Activated T-helper 2 cell treated with anti-CD3 and anti-CD28 coated beads, Interferon-gamma antibody, Interleukin-2, Interleukin-4, amounts not matched to agents 10 μg/mL and 5 μg/mL and 100 μg/mL, durations not matched to agents 14 hours and 24 hours and 36 hours (primary cell): ENCODE measurements at regions not wholly inside any gene's neighbourhood (a gene's known extent, or its start where the extent isn't known, plus 50 kb on each side); places are given as distances from the start of the nearest gene placed in this dataset.

Source experiments
- DNase-seq: peaks from one replicate; pipeline ENCODE4 v3.0.0; 2021; ENCODE audit warnings: low spot score
- H3K27ac Mint-ChIP-seq: one replicate; pipeline ENCODE4 v1.8.0; 2021; ENCODE audit warnings: mixed read lengths
- H3K27me3 Mint-ChIP-seq: one replicate; pipeline ENCODE4 v1.8.0; 2021; ENCODE audit warnings: low read depth, mixed read lengths
- H3K36me3 Mint-ChIP-seq: one replicate; pipeline ENCODE4 v1.8.0; 2021; ENCODE audit warnings: low read depth, mixed read lengths
- H3K4me1 Mint-ChIP-seq: one replicate; pipeline ENCODE4 v1.8.0; 2021; ENCODE audit warnings: low read depth, mixed read lengths
- H3K4me3 Mint-ChIP-seq: one replicate; pipeline ENCODE4 v1.8.0; 2021; ENCODE audit warnings: low read depth, mild to moderate bottlenecking, moderate library complexity, mixed read lengths
- H3K9me3 Mint-ChIP-seq: one replicate; pipeline ENCODE4 v1.8.0; 2021; ENCODE audit warnings: mixed read lengths
- intact Hi-C: fragments of 100-400 bp; cut with micrococcal nuclease; formaldehyde crosslinking; loops from one replicate; pipeline ENCODE4 v1.15.1; 2023

GRCh38 chr7:155868955-155869783, 56.9 kb upstream of the SHH start:
- H3K4me3 Mint-ChIP-seq, result no peak overlapping the region
- peaks cover under 1% of the 10 kb centered on the region for H3K27me3 Mint-ChIP-seq
- intact Hi-C loops, result no loop called here
- H3K9me3 Mint-ChIP-seq, result no peaks in the 10 kb centered on the region
- H3K36me3 Mint-ChIP-seq, result no peaks in the 10 kb centered on the region
- H3K4me1 Mint-ChIP-seq, result no peaks in the 10 kb centered on the region
- H3K27ac Mint-ChIP-seq, result no peak overlapping the region
- no peak for DNase-seq

GRCh38 chr7:155867734-155868400, 55.6 kb upstream of the SHH start:
- no peak for DNase-seq
- Mint-ChIP-seq H3K27ac (no peak overlapping the region), H3K27me3 (no peaks in the 10 kb centered on the region), H3K4me3 (no peak overlapping the region), H3K4me1 (no peaks in the 10 kb centered on the region), H3K36me3 (no peaks in the 10 kb centered on the region), H3K9me3 (no peaks in the 10 kb centered on the region)
- intact Hi-C loops, result no loop called here

- Mint-ChIP-seq H3K4me3 (no peak overlapping the region), H3K4me1 (no peaks in the 10 kb centered on the region), H3K27ac (no peak overlapping the region), H3K9me3 (no peaks in the 10 kb centered on the region), H3K27me3 (no peaks in the 10 kb centered on the region), H3K36me3 (no peaks in the 10 kb centered on the region)
- intact Hi-C loops, result no loop called here
- DNase-seq, result no peak
These were observed 55.0 kb upstream of the SHH start for GRCh38 chr7:155867280-155867679.

GRCh38 chr7:155865830-155866525, 53.7 kb upstream of the SHH start:
- Mint-ChIP-seq H3K4me3 (no peak overlapping the region), H3K9me3 (no peaks in the 10 kb centered on the region), H3K27me3 (no peaks in the 10 kb centered on the region), H3K36me3 (no peaks in the 10 kb centered on the region), H3K27ac (no peak overlapping the region), H3K4me1 (no peaks in the 10 kb centered on the region)
- DNase-seq, result no peak
- intact Hi-C loops, result no loop called here

- H3K27ac Mint-ChIP-seq, result no peak overlapping the region
- no peak for DNase-seq
- H3K4me3 Mint-ChIP-seq, result no peak overlapping the region
- intact Hi-C loops, result no loop called here
- H3K9me3 Mint-ChIP-seq, result no peaks in the 10 kb centered on the region
- no peaks in the 10 kb centered on the region for H3K4me1 Mint-ChIP-seq
- no peaks in the 10 kb centered on the region for H3K36me3 Mint-ChIP-seq
- H3K27me3 Mint-ChIP-seq, result no peaks in the 10 kb centered on the region
These were observed 52.9 kb upstream of the SHH start for GRCh38 chr7:155864991-155865690.

GRCh38 chr7:155864271-155864985, 52.2 kb upstream of the SHH start:
- H3K27me3 Mint-ChIP-seq, result no peaks in the 10 kb centered on the region
- intact Hi-C loops, result no loop called here
- no peak for DNase-seq
- no peak overlapping the region for H3K27ac Mint-ChIP-seq
- H3K4me3 Mint-ChIP-seq, result no peak overlapping the region
- no peaks in the 10 kb centered on the region for H3K4me1 Mint-ChIP-seq
- no peaks in the 10 kb centered on the region for H3K36me3 Mint-ChIP-seq
- no peaks in the 10 kb centered on the region for H3K9me3 Mint-ChIP-seq

GRCh38 chr7:155863721-155864151, 51.5 kb upstream of the SHH start:
- intact Hi-C loops, result no loop called here
- no peak for DNase-seq
- H3K27ac Mint-ChIP-seq, result no peak overlapping the region
- no peaks in the 10 kb centered on the region for H3K36me3 Mint-ChIP-seq
- H3K4me3 Mint-ChIP-seq, result no peak overlapping the region
- no peaks in the 10 kb centered on the region for H3K4me1 Mint-ChIP-seq
- no peaks in the 10 kb centered on the region for H3K9me3 Mint-ChIP-seq
- H3K27me3 Mint-ChIP-seq, result no peaks in the 10 kb centered on the region

- Mint-ChIP-seq H3K4me3 (no peak overlapping the region), H3K27me3 (no peaks in the 10 kb centered on the region), H3K9me3 (no peaks in the 10 kb centered on the region), H3K27ac (no peak overlapping the region), H3K4me1 (no peaks in the 10 kb centered on the region), H3K36me3 (no peaks in the 10 kb centered on the region)
- DNase-seq, result no peak
- intact Hi-C loops, result no loop called here
These were observed 50.0 kb upstream of the SHH start for GRCh38 chr7:155862123-155862892.
